GM23248 (cell line): ENCODE measurements at regions not wholly inside any gene's neighbourhood (a gene's known extent, or its start where the extent isn't known, plus 50 kb on each side); places are given as distances from the start of the nearest gene placed in this dataset.

Experiments used
- DNase-seq: peaks from one replicate; pipeline ENCODE4 v3.0.0-alpha.2; 2015
- H2AFZ ChIP-seq: fragments of 200-600 bp; sonication (generic); 2 replicates; pipeline ENCODE4 v1.6.1; 2016; ENCODE audit warnings: antibody characterized with exemption
- H3F3A ChIP-seq: fragments of 200-600 bp; sonication (generic); 2 replicates; pipeline ENCODE4 v1.6.1; 2016; ENCODE audit warnings: mild to moderate bottlenecking, antibody characterized with exemption, mixed run types; ENCODE audit not compliant: insufficient read depth
- H3K27ac ChIP-seq: fragments of 200-600 bp; sonication (generic); 2 replicates; pipeline ENCODE4 v1.5.1; 2016; ENCODE audit warnings: mild to moderate bottlenecking
- H3K27me3 ChIP-seq: fragments of 200-600 bp; sonication (generic); replicated peaks from 2 replicates; pipeline ENCODE4 v1.6.1; 2016; ENCODE audit warnings: mild to moderate bottlenecking; ENCODE audit not compliant: insufficient read depth
- H3K36me3 ChIP-seq: fragments of 200-600 bp; sonication (generic); 2 replicates; pipeline ENCODE4 v1.6.1; 2016; ENCODE audit warnings: low read depth, mild to moderate bottlenecking
- H3K4me1 ChIP-seq: fragments of 200-600 bp; sonication (generic); 2 replicates; pipeline ENCODE4 v1.6.1; 2016; ENCODE audit warnings: mild to moderate bottlenecking; ENCODE audit not compliant: insufficient read depth
- H3K4me2 ChIP-seq: fragments of 200-600 bp; sonication (generic); one replicate; pipeline ENCODE4 v1.6.1; 2016; ENCODE audit warnings: mild to moderate bottlenecking; ENCODE audit not compliant: unreplicated experiment
- H3K4me3 ChIP-seq: fragments of 200-600 bp; sonication (generic); 2 replicates; pipeline ENCODE4 v1.5.1; 2016; ENCODE audit warnings: mild to moderate bottlenecking
- H3K79me2 ChIP-seq: fragments of 200-600 bp; sonication (generic); 2 replicates; pipeline ENCODE4 v1.6.1; 2016; ENCODE audit warnings: mild to moderate bottlenecking; ENCODE audit not compliant: insufficient read depth
- H3K9ac ChIP-seq: fragments of 200-600 bp; sonication (generic); 2 replicates; pipeline ENCODE4 v1.6.1; 2016; ENCODE audit warnings: mild to moderate bottlenecking
- H3K9me2 ChIP-seq: fragments of 200-600 bp; sonication (generic); 2 replicates; pipeline ENCODE4 v1.6.1; 2016; ENCODE audit warnings: mixed run types, mild to moderate bottlenecking, moderate library complexity; ENCODE audit not compliant: insufficient read depth
- H3K9me3 ChIP-seq: fragments of 200-600 bp; sonication (generic); one replicate; pipeline ENCODE4 v1.6.1; 2017; ENCODE audit warnings: low read depth
- H4K20me1 ChIP-seq: fragments of 200-600 bp; sonication (generic); 2 replicates; pipeline ENCODE4 v1.6.0; 2016; ENCODE audit not compliant: insufficient read depth
- EZH2 ChIP-seq: fragments of 200-600 bp; sonication (generic); IDR thresholded peaks from 2 replicates; pipeline ENCODE4 v1.6.1; 2018; ENCODE audit warnings: antibody characterized with exemption, mild to moderate bottlenecking; ENCODE audit not compliant: insufficient read depth, poor library complexity, severe bottlenecking
- EZH2phosphoT487 ChIP-seq: fragments of 200-600 bp; sonication (generic); IDR thresholded peaks from 2 replicates; pipeline ENCODE4 v1.6.1; 2018; ENCODE audit warnings: antibody characterized with exemption, moderate library complexity, mild to moderate bottlenecking, low read depth; ENCODE audit not compliant: insufficient read depth
- WGBS, 2 experiments: methylation state at CpG; one replicate each; pipeline ENCODE4 v1.1.6; 2015 to 2017; ENCODE audit warnings: low lambda C conversion rate in 2 of 2, low coverage in 1 of 2; ENCODE audit errors: missing lambda C conversion rate in 2 of 2; 5-methylcytosine and 5-hydroxymethylcytosine counted together
- in situ Hi-C: fragments of 300-500 bp; cut with MboI; formaldehyde crosslinking; loops from 2 replicates; pipeline ENCODE4 v1.15.0; 2020

DNA sequence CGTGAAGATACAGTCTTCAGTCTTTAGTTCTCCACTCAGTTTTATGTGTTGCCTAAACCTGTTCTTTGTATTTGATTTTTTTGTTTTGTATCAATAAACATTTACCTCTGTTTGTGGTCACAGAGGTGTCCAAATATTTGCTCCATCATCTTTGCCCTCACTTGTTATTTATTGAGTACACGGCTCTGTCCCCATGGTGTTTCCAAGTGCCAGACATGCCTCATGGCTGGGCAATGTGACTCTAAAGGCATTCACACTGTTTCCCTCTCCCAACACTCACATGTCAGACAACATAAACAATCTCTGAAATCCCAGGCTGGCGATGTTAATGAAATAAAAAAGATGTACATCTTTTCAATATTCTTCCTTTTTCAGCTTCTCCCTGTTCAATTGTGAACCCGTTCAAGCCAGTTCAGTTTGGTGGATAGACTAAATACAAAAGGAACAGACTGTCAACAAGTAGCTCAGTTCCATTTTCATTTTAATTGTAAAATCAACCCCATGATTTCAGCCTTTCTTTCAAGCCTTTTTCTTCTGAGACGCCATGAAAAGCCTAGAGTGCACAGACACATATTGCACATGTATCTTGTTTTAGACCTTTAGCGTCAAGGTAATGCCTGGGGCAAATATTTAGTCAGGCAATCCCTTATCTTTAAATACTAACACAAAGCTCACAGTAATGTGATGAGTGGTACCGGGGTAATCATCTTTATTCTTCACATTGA, 680.7 kb downstream of the GALC start:
- no peaks in the 10 kb centered on the region for H3K27me3 ChIP-seq
- no peaks in the 10 kb centered on the region for H3K79me2 ChIP-seq
- no peak overlapping the region for H3K4me2 ChIP-seq
- H3K9me2 ChIP-seq: no peaks in the 10 kb centered on the region
- H4K20me1 ChIP-seq: no peaks in the 10 kb centered on the region
- no peaks in the 10 kb centered on the region for H3K4me1 ChIP-seq
- no peak for DNase-seq
- H3K4me3 ChIP-seq: no peak overlapping the region
- no peak overlapping the region for H2AFZ ChIP-seq
- H3F3A ChIP-seq: no peaks in the 10 kb centered on the region
- H3K9me3 ChIP-seq: no peaks in the 10 kb centered on the region
- H3K27ac ChIP-seq: no peak overlapping the region
- 23 to 27% methylated on average over 7 of the region's 7 CpGs for WGBS, 2 experiments
- no peak overlapping the region for H3K9ac ChIP-seq
- no peaks in the 10 kb centered on the region for H3K36me3 ChIP-seq
- no peak for TF ChIP-seq EZH2phosphoT487
- TF ChIP-seq EZH2: no peak
- in situ Hi-C loops: no loop called here

GRCh38 chr14:87309557-87309956, 683.4 kb downstream of the GALC start:
- WGBS, 2 experiments: 3% methylated on average over 2 of the region's 2 CpGs
- TF ChIP-seq EZH2phosphoT487 (no peak), EZH2 (no peak)
- Histone ChIP-seq H2AFZ (no peak overlapping the region), H3K27me3 (no peaks in the 10 kb centered on the region), H3K79me2 (no peaks in the 10 kb centered on the region), H3F3A (no peaks in the 10 kb centered on the region), H3K4me1 (no peaks in the 10 kb centered on the region), H3K4me3 (no peak overlapping the region), H3K9me3 (no peaks in the 10 kb centered on the region), H3K9me2 (no peaks in the 10 kb centered on the region), H4K20me1 (no peaks in the 10 kb centered on the region), H3K4me2 (no peak overlapping the region), H3K9ac (no peak overlapping the region), H3K27ac (no peak overlapping the region), H3K36me3 (no peaks in the 10 kb centered on the region)
- no peak for DNase-seq
- in situ Hi-C loops: no loop called here

- H3K27me3 ChIP-seq: no peaks in the 10 kb centered on the region
- DNase-seq: no peak
- H3K9me3 ChIP-seq: no peaks in the 10 kb centered on the region
- no peak for TF ChIP-seq EZH2phosphoT487
- TF ChIP-seq EZH2: no peak
- H3K79me2 ChIP-seq: no peaks in the 10 kb centered on the region
- H3K36me3 ChIP-seq: no peaks in the 10 kb centered on the region
- no peak overlapping the region for H3K4me2 ChIP-seq
- no peaks in the 10 kb centered on the region for H3F3A ChIP-seq
- H2AFZ ChIP-seq: no peak overlapping the region
- no peaks in the 10 kb centered on the region for H4K20me1 ChIP-seq
- in situ Hi-C loops: no loop called here
- H3K9me2 ChIP-seq: no peaks in the 10 kb centered on the region
- H3K9ac ChIP-seq: no peak overlapping the region
- 15 to 23% methylated on average over 1 of the region's 1 CpG for WGBS, 2 experiments
- H3K4me3 ChIP-seq: no peak overlapping the region
- no peaks in the 10 kb centered on the region for H3K4me1 ChIP-seq
- H3K27ac ChIP-seq: no peak overlapping the region
Observed at GRCh38 chr14:87306409-87307168, 686.4 kb downstream of the GALC start.

DNA sequence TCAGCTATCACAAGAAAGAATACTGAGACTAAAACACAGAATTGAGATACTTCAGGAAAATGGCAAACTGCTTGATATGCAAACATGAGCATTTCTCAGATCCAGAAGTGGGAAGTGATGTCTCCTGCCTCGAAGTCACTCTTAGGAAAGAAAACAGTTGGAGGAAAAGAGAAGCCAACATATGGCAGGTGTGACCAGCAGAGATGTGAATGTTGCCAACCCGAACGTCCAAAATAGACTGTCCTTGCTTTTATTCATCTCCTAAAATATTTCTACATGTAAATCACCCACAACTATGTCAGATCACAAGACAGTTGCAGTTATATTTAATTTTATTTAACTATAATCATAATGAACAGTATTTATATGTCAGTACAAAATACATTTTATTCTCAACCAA, 687.6 kb downstream of the GALC start:
- no peak overlapping the region for H2AFZ ChIP-seq
- in situ Hi-C loops: no loop called here

More for the DNA sequence above, 687.6 kb downstream of the GALC start:
- H3K4me1 ChIP-seq: no peaks in the 10 kb centered on the region
- H3K4me2 ChIP-seq: no peak overlapping the region
- H3K9me3 ChIP-seq: no peaks in the 10 kb centered on the region
- TF ChIP-seq EZH2: no peak
- no peak for TF ChIP-seq EZH2phosphoT487
- 33% methylated on average over 3 of the region's 3 CpGs for WGBS, 2 experiments
- H3K79me2 ChIP-seq: no peaks in the 10 kb centered on the region
- H3K27me3 ChIP-seq: no peaks in the 10 kb centered on the region
- no peaks in the 10 kb centered on the region for H3F3A ChIP-seq
- no peaks in the 10 kb centered on the region for H3K9me2 ChIP-seq
- H4K20me1 ChIP-seq: no peaks in the 10 kb centered on the region
- no peak overlapping the region for H3K4me3 ChIP-seq
- DNase-seq: no peak
- H3K36me3 ChIP-seq: no peaks in the 10 kb centered on the region
- no peak overlapping the region for H3K9ac ChIP-seq
- H3K27ac ChIP-seq: no peak overlapping the region
